Heart left ventricle (tissue), 13 donors: ENCODE measurements at regions not wholly inside any gene's neighbourhood (a gene's known extent, or its start where the extent isn't known, plus 50 kb on each side); places are given as distances from the start of the nearest gene placed in this dataset.

Experiments
- POLR2A ChIP-seq, 2 donors: fragments of 450-650 bp; IDR thresholded peaks; one replicate each; pipeline ENCODE4 v1.6.1; 2017; ENCODE audit warnings: antibody characterized with exemption in 2 of 2, mild to moderate bottlenecking in 2 of 2, moderate library complexity in 2 of 2
- TF ChIP-seq, protein P1 (sequence below), 12 donors: fragments of 200-600 bp; sonication (generic) in 4 of 12; IDR thresholded peaks; one replicate each; pipeline versions ENCODE4 v1.5.0 to v1.8.0; 2018 to 2022; ENCODE audit warnings: antibody characterized with exemption in 12 of 12, mild to moderate bottlenecking in 5 of 12
- donor health status: ischemic (EF 13 %, LVEDD 7.1; RV severe dilation, severe dysfunction).
- donor health status: DM: no; HTN: yes; CAD: no.
- donor health status: DM: no; HTN: no; CAD: no.
- donor health status: ischemic (EF 25% LVEDD 6.9; RV normal size, moderate dysfunction).
- donor health status: ischemic (EF 25% LVEDD 5.7; RV mildly dilated, moderate dysfunction).
- donor health status: ischemic (EF 35%, LVEDD 5.7; RV mildly dilated, moderate dysfunction).
- donor health status: nonischemic (EF 11% LVEDD 7.7; RV severe dilation, severe dysfunction).
- donor health status: DM: yes; HTN: yes; CAD: no.
- donor health status: PGD.
- donor health status: ischemic (EF 29% LVEDD 5.4; RV normal size, mild dysfunction).
- donor health status: nonischemic (EF 23%, LVEDD 6.1; RV moderate dilation, normal function).

- TF ChIP-seq, protein P1, sequence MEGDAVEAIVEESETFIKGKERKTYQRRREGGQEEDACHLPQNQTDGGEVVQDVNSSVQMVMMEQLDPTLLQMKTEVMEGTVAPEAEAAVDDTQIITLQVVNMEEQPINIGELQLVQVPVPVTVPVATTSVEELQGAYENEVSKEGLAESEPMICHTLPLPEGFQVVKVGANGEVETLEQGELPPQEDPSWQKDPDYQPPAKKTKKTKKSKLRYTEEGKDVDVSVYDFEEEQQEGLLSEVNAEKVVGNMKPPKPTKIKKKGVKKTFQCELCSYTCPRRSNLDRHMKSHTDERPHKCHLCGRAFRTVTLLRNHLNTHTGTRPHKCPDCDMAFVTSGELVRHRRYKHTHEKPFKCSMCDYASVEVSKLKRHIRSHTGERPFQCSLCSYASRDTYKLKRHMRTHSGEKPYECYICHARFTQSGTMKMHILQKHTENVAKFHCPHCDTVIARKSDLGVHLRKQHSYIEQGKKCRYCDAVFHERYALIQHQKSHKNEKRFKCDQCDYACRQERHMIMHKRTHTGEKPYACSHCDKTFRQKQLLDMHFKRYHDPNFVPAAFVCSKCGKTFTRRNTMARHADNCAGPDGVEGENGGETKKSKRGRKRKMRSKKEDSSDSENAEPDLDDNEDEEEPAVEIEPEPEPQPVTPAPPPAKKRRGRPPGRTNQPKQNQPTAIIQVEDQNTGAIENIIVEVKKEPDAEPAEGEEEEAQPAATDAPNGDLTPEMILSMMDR (IDR thresholded peaks at IDR 0.05): no peak
- TF ChIP-seq POLR2A (IDR thresholded peaks at IDR 0.05): no peak
Observed at GRCh38 chr1:80751204-80751603, 1049.5 kb upstream of the ADGRL2 start.
